Anterior cingulate cortex (tissue), 58 donors: ENCODE measurements at regions not wholly inside any gene's neighbourhood (a gene's known extent, or its start where the extent isn't known, plus 50 kb on each side); places are given as distances from the start of the nearest gene placed in this dataset.
"Not testable (repeated sequence)": the region's sequence is repeated elsewhere in the genome, so short reads cannot be mapped to it uniquely, and the experiment has no call there.

Source experiments
- DNase-seq, 58 donors: peaks; one replicate each; lab custom pipeline; 2025; lab: John Stamatoyannopoulos, UW

GRCh38 chr9:15047028-15047551 lies 136.9 kb upstream of the FREM1 start:
- no peak for DNase-seq

- no peak for DNase-seq
Measured at GRCh38 chr9:15033316-15033715, 123.1 kb upstream of the FREM1 start.

- DNase-seq, result no peak
Measured at GRCh38 chr9:15032860-15033259, 122.6 kb upstream of the FREM1 start.

- no peak for DNase-seq
Measured at GRCh38 chr9:15021146-15021545, 110.9 kb upstream of the FREM1 start.

GRCh38 chr9:15018096-15018637 lies 107.9 kb upstream of the FREM1 start:
- DNase-seq, result no peak

- DNase-seq, result no peak
Measured at GRCh38 chr9:15010581-15010980, 100.4 kb upstream of the FREM1 start.

- no peak for DNase-seq
Measured at GRCh38 chr9:15007698-15008097, 97.5 kb upstream of the FREM1 start.

- no peak for DNase-seq
Measured at GRCh38 chr9:14994738-14995137, 84.5 kb upstream of the FREM1 start.

GRCh38 chr9:14993901-14994554 lies 83.8 kb upstream of the FREM1 start:
- no peak for DNase-seq

GRCh38 chr9:14993061-14993800 lies 83.0 kb upstream of the FREM1 start:
- DNase-seq, result peak; percentile 42 to 95 (median 76)

- no peak for DNase-seq
Measured at GRCh38 chr9:14992516-14992915, 82.3 kb upstream of the FREM1 start.

GRCh38 chr9:14992081-14992480 lies 81.9 kb upstream of the FREM1 start:
- no peak for DNase-seq

- not testable (repeated sequence) for DNase-seq
Measured at GRCh38 chr9:14990647-14991046, 80.4 kb upstream of the FREM1 start.

GRCh38 chr9:14989811-14990210 lies 79.6 kb upstream of the FREM1 start:
- DNase-seq, result no peak

GRCh38 chr9:14989336-14989735 lies 79.1 kb upstream of the FREM1 start:
- not testable (repeated sequence) for DNase-seq

- no peak for DNase-seq
Measured at GRCh38 chr9:14987858-14988257, 77.6 kb upstream of the FREM1 start.

- no peak for DNase-seq
Measured at GRCh38 chr9:14985419-14985818, 75.2 kb upstream of the FREM1 start.

- DNase-seq, result no peak
Measured at GRCh38 chr9:14983599-14983998, 73.4 kb upstream of the FREM1 start.

GRCh38 chr9:14981291-14981950 lies 71.2 kb upstream of the FREM1 start:
- DNase-seq, result no peak

- DNase-seq, result no peak
Measured at GRCh38 chr9:14978022-14979000, 68.1 kb upstream of the FREM1 start.
